ENCODE measurements at regions not wholly inside any gene's neighbourhood (a gene's known extent, or its start where the extent isn't known, plus 50 kb on each side); places are given as distances from the start of the nearest gene placed in this dataset.

DNA sequence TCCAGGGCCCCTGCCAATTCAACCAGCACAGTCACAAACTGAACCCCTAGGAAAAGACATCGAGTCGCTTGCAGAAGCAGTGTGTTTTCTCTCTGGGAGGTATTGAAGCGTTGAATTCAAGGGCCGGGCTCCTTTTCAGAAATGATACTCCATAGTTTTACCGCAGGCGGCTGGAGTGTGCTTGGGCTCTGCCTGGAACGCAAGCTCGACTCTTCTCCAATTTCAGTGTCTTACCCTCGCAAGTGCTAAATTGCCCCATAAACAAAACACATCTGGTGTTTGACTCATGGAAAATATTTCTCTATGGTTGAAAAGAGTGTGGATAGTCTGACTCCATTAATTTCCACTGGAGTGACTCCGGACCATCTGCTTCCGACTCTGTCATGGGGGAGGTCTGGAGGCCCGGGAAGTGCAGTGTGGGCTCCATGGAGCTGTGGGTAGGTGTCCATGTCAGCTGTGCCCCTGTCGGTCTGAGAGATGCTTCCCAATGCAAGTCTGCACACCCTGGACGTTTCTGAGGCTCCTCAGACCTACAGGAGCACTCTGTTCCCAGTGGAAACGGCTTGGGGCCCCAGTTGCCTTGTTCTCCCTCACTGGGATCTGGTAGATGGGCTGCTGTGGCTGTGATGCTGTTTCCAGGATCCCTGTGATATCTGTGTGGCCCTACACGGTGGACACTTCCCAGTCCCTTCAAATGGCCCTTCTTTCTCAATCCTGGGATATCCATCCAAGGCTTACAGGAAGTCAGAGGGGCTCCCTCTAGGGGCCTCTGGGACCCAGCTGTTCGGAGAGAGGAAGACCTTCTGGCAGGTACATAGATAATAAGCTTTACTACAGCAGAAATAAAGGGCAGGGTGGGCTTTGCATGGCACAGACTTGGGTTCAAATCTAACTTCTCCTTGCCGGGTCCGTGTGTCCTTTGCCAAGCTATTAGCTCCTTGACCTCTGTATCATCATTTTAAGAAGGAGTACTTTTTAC is 119.8 kb upstream of the CDH13 start:
- Histone ChIP-seq H3K4me1 (ENCODE audit: control insufficient read depth, insufficient read depth, low read length) (no peaks in the 10 kb centered on the region), H2AFZ (ENCODE audit: control insufficient read depth, low read depth, low read length) (no peak overlapping the region), H3K4me3 (no peak overlapping the region), H3K9ac (ENCODE audit: control insufficient read depth, insufficient read depth, low read length) (no peak overlapping the region), H3K27ac (ENCODE audit: control insufficient read depth, insufficient read depth) (no peak overlapping the region), H3K79me2 (ENCODE audit: control insufficient read depth, insufficient read depth, low read length) (no peaks in the 10 kb centered on the region), H3K4me2 (ENCODE audit: control insufficient read depth, insufficient read depth) (no peak overlapping the region), H3K36me3 (ENCODE audit: control insufficient read depth in 2 of 2, insufficient read depth in 2 of 2, low read length in 1 of 2) (no peaks in the 10 kb centered on the region), H4K20me1 (ENCODE audit: control insufficient read depth, insufficient read depth) (no peaks in the 10 kb centered on the region), H3K27me3 (replicated peaks in 1 of 2; ENCODE audit: control insufficient read depth in 2 of 2, insufficient read depth in 2 of 2, low read length in 1 of 2) (no peaks in the 10 kb centered on the region), H3K9me3 (replicated peaks; ENCODE audit: control insufficient read depth, insufficient read depth, low read length) (no peaks in the 10 kb centered on the region; the same call in 2 of the 3 replicates)
- RAD21 ChIA-PET (ENCODE audit: unreplicated experiment): no interaction called here
- FAIRE-seq (no peak), ATAC-seq (no peak), DNase-seq (ENCODE audit: low read depth, low spot score) (no peak)
- BruUV-seq (replicated peaks): no TSS peak
- CTCF ChIA-PET: no interaction called here
- TF ChIP-seq HCFC1 (IDR thresholded peaks at IDR 0.05; ENCODE audit: low read length): no peak
- TF ChIP-seq MXI1 (IDR thresholded peaks at IDR 0.05; ENCODE audit: low read depth, low read length): no peak
- no peak for TF ChIP-seq MEF2A (IDR thresholded peaks at IDR 0.05; ENCODE audit: insufficient read depth, low read depth, low read length)
- no peak for TF ChIP-seq PML (IDR thresholded peaks at IDR 0.05; ENCODE audit: low read length)
- no peak for TF ChIP-seq ZSCAN29 (IDR thresholded peaks at IDR 0.05)
- TF ChIP-seq EZH2 (IDR thresholded peaks at IDR 0.05; ENCODE audit: borderline replicate concordance, control insufficient read depth, low read depth, low read length): no peak
- no peak for TF ChIP-seq IRF4 (IDR thresholded peaks at IDR 0.05; ENCODE audit: low read depth, low read length)
- TF ChIP-seq SRF (IDR thresholded peaks at IDR 0.05; ENCODE audit: low read depth in 2 of 2, low read length in 2 of 2): no peak
- TF ChIP-seq DPF2 (IDR thresholded peaks at IDR 0.05): no peak
- TF ChIP-seq CBX3 (IDR thresholded peaks at IDR 0.05; ENCODE audit: borderline replicate concordance, low read depth): no peak
- no peak for TF ChIP-seq RELB (IDR thresholded peaks at IDR 0.05; ENCODE audit: low read depth)
- TF ChIP-seq HDAC2 (IDR thresholded peaks at IDR 0.05): no peak
- TF ChIP-seq JUND (IDR thresholded peaks at IDR 0.05; ENCODE audit: low read depth, low read length): no peak
- no peak for TF ChIP-seq RAD21 (IDR thresholded peaks at IDR 0.05; ENCODE audit: insufficient read depth, low read depth, low read length)
- TF ChIP-seq CEBPB (IDR thresholded peaks at IDR 0.05; ENCODE audit: borderline replicate concordance in 1 of 2, low read depth in 2 of 2, low read length in 2 of 2): no peak
- TF ChIP-seq KAT2A (conservative IDR thresholded peaks at IDR 0.05; ENCODE audit: control insufficient read depth, low read depth, low read length): no peak
- TF ChIP-seq ZBTB40 (IDR thresholded peaks at IDR 0.05; ENCODE audit: borderline replicate concordance): no peak
- POLR2A ChIA-PET: no interaction called here
- in situ Hi-C loops (cut with MboI) (no loop called here), intact Hi-C loops (cut with micrococcal nuclease; ENCODE audit: unreplicated experiment) (no loop called here)
- WGBS (ENCODE audit: insufficient coverage, insufficient replicate concordance, low lambda C conversion rate, missing lambda C conversion rate): 43% methylated on average over 19 of the region's 19 CpGs
- SMC1A ChIA-PET (ENCODE audit: uncharacterized antibody, unreplicated experiment): no interaction called here

Data from GM12878 (cell line).